Muscle layer of colon (tissue), 2 donors: ENCODE measurements at regions not wholly inside any gene's neighbourhood (a gene's known extent, or its start where the extent isn't known, plus 50 kb on each side); places are given as distances from the start of the nearest gene placed in this dataset.
"Not testable (repeated sequence)": the region's sequence is repeated elsewhere in the genome, so short reads cannot be mapped to it uniquely, and the experiment has no call there.

ENCODE experiments used
- H3K27ac ChIP-seq: one replicate; pipeline ENCODE4 v1.7.0; 2013; ENCODE audit warnings: low read depth, mild to moderate bottlenecking, low read length, moderate library complexity
- H3K27me3 ChIP-seq, 2 donors: one replicate each; pipeline ENCODE4 v1.7.0; 2013; ENCODE audit warnings: low read length in 2 of 2, mild to moderate bottlenecking in 2 of 2; ENCODE audit not compliant: insufficient read depth in 2 of 2, control insufficient read depth in 1 of 2
- H3K36me3 ChIP-seq: one replicate; pipeline ENCODE4 v1.7.0; 2013; ENCODE audit warnings: mild to moderate bottlenecking, low read length; ENCODE audit not compliant: insufficient read depth
- H3K4me1 ChIP-seq: one replicate; pipeline ENCODE4 v1.7.0; 2013; ENCODE audit warnings: mild to moderate bottlenecking, low read length; ENCODE audit not compliant: insufficient read depth
- H3K4me3 ChIP-seq, 2 donors: one replicate each; pipeline ENCODE4 v1.7.0; 2013; ENCODE audit warnings: low read length in 2 of 2, low read depth in 1 of 2, mild to moderate bottlenecking in 1 of 2, moderate library complexity in 1 of 2
- H3K9ac ChIP-seq: one replicate; pipeline ENCODE4 v1.7.0; 2013; ENCODE audit warnings: low read length
- H3K9me3 ChIP-seq: one replicate; pipeline ENCODE4 v1.7.0; 2013; ENCODE audit warnings: mild to moderate bottlenecking, low read length
- donor health status: abdominal sarcoma.
- donor health status: Adenocarcinoma of cecum.

- H3K9ac ChIP-seq, H3K27me3 ChIP-seq, H3K4me1 ChIP-seq, H3K36me3 ChIP-seq, H3K27ac ChIP-seq, H3K4me3 ChIP-seq, H3K9me3 ChIP-seq: not testable (repeated sequence)
These were observed 663.0 kb upstream of the CBLB start for GRCh38 chr3:106531771-106532329.

- Histone ChIP-seq H3K27ac (no peak overlapping the region), H3K4me3 (no peak overlapping the region)
These were observed 664.4 kb upstream of the CBLB start for GRCh38 chr3:106533093-106533787.

GRCh38 chr3:106533788-106534160 is 665.0 kb upstream of the CBLB start:
- no peaks in the 10 kb centered on the region for H3K4me1 ChIP-seq
- no peaks in the 10 kb centered on the region for H3K36me3 ChIP-seq

More at GRCh38 chr3:106533093-106533787, 664.4 kb upstream of the CBLB start:
- Histone ChIP-seq H3K9ac (no peak overlapping the region), H3K4me1 (no peaks in the 10 kb centered on the region), H3K27me3 (no peaks in the 10 kb centered on the region), H3K36me3 (no peaks in the 10 kb centered on the region), H3K9me3 (no peaks in the 10 kb centered on the region)

GRCh38 chr3:106534206-106534605 is 665.4 kb upstream of the CBLB start:
- no peaks in the 10 kb centered on the region for H3K9me3 ChIP-seq
- no peaks in the 10 kb centered on the region for H3K4me1 ChIP-seq
- no peak overlapping the region for H3K4me3 ChIP-seq
- H3K36me3 ChIP-seq: no peaks in the 10 kb centered on the region
- H3K27ac ChIP-seq: no peak overlapping the region
- H3K9ac ChIP-seq: no peak overlapping the region
- no peaks in the 10 kb centered on the region for H3K27me3 ChIP-seq

More at GRCh38 chr3:106533788-106534160, 665.0 kb upstream of the CBLB start:
- no peak overlapping the region for H3K9ac ChIP-seq
- H3K27ac ChIP-seq: no peak overlapping the region
- no peak overlapping the region for H3K4me3 ChIP-seq
- H3K27me3 ChIP-seq: no peaks in the 10 kb centered on the region
- no peaks in the 10 kb centered on the region for H3K9me3 ChIP-seq

- H3K9ac ChIP-seq: no peak overlapping the region
- H3K4me3 ChIP-seq: no peak overlapping the region
- no peaks in the 10 kb centered on the region for H3K27me3 ChIP-seq
- H3K27ac ChIP-seq: no peak overlapping the region
- no peaks in the 10 kb centered on the region for H3K4me1 ChIP-seq
- no peaks in the 10 kb centered on the region for H3K9me3 ChIP-seq
- H3K36me3 ChIP-seq: no peaks in the 10 kb centered on the region
These were observed 671.9 kb upstream of the CBLB start for GRCh38 chr3:106540743-106541142.

GRCh38 chr3:106542101-106542769 is 673.4 kb upstream of the CBLB start:
- no peaks in the 10 kb centered on the region for H3K27me3 ChIP-seq
- no peak overlapping the region for H3K27ac ChIP-seq
- no peaks in the 10 kb centered on the region for H3K36me3 ChIP-seq
- H3K9ac ChIP-seq: no peak overlapping the region
- H3K4me1 ChIP-seq: no peaks in the 10 kb centered on the region
- H3K4me3 ChIP-seq: no peak overlapping the region
- no peaks in the 10 kb centered on the region for H3K9me3 ChIP-seq

GRCh38 chr3:106552351-106553043 is 683.7 kb upstream of the CBLB start:
- no peak overlapping the region for H3K4me3 ChIP-seq
- H3K9me3 ChIP-seq: no peaks in the 10 kb centered on the region
- H3K36me3 ChIP-seq: no peaks in the 10 kb centered on the region
- no peaks in the 10 kb centered on the region for H3K4me1 ChIP-seq
- no peak overlapping the region for H3K9ac ChIP-seq
- no peak overlapping the region for H3K27ac ChIP-seq
- no peaks in the 10 kb centered on the region for H3K27me3 ChIP-seq

GRCh38 chr3:106560451-106560966 is 691.7 kb upstream of the CBLB start:
- Histone ChIP-seq H3K27me3 (no peaks in the 10 kb centered on the region), H3K4me3 (no peak overlapping the region), H3K9ac (no peak overlapping the region), H3K4me1 (no peaks in the 10 kb centered on the region), H3K27ac (no peak overlapping the region), H3K9me3 (no peaks in the 10 kb centered on the region), H3K36me3 (no peaks in the 10 kb centered on the region)

GRCh38 chr3:106566277-106566676 is 697.5 kb upstream of the CBLB start:
- H3K4me1 ChIP-seq: no peaks in the 10 kb centered on the region
- no peak overlapping the region for H3K4me3 ChIP-seq
- H3K27me3 ChIP-seq: no peaks in the 10 kb centered on the region
- no peak overlapping the region for H3K27ac ChIP-seq
- no peaks in the 10 kb centered on the region for H3K9me3 ChIP-seq
- H3K9ac ChIP-seq: no peak overlapping the region
- H3K36me3 ChIP-seq: no peaks in the 10 kb centered on the region

- H3K27me3 ChIP-seq: no peaks in the 10 kb centered on the region
- no peaks in the 10 kb centered on the region for H3K9me3 ChIP-seq
- no peak overlapping the region for H3K4me3 ChIP-seq
- no peak overlapping the region for H3K27ac ChIP-seq
- no peaks in the 10 kb centered on the region for H3K4me1 ChIP-seq
- no peaks in the 10 kb centered on the region for H3K36me3 ChIP-seq
- no peak overlapping the region for H3K9ac ChIP-seq
These were observed 701.6 kb upstream of the CBLB start for GRCh38 chr3:106570426-106570825.

GRCh38 chr3:106573605-106574004 is 704.8 kb upstream of the CBLB start:
- no peak overlapping the region for H3K27ac ChIP-seq
- H3K4me3 ChIP-seq: no peak overlapping the region
- no peaks in the 10 kb centered on the region for H3K36me3 ChIP-seq
- no peaks in the 10 kb centered on the region for H3K9me3 ChIP-seq
- no peaks in the 10 kb centered on the region for H3K27me3 ChIP-seq
- H3K4me1 ChIP-seq: no peaks in the 10 kb centered on the region
- no peak overlapping the region for H3K9ac ChIP-seq
